ENCODE measurements at regions not wholly inside any gene's neighbourhood (a gene's known extent, or its start where the extent isn't known, plus 50 kb on each side); places are given as distances from the start of the nearest gene placed in this dataset.
"Not testable (repeated sequence)": the region's sequence is repeated elsewhere in the genome, so short reads cannot be mapped to it uniquely, and the experiment has no call there.

- peak overlapping the region; percentile 86 to 97 (median 95) for H3K27ac Mint-ChIP-seq
- Histone ChIP-seq H3K79me2 (ENCODE audit: insufficient read depth, low read length) (no peaks in the 10 kb centered on the region), H3K27ac (ENCODE audit: low read depth in 1 of 2, low read length in 2 of 2) (peak overlapping the region; percentile 80 to 82), H3K4me3 (replicated peaks in 1 of 3; ENCODE audit: low read depth in 2 of 3, low read length in 3 of 3) (peak overlapping the region in 1 of 3 experiments; percentile 17), H3K4me2 (replicated peaks; ENCODE audit: extremely low read depth, low read length, poor library complexity, severe bottlenecking) (no peak overlapping the region), H3K4me1 (ENCODE audit: control insufficient read depth in 1 of 2, insufficient read depth in 2 of 2, low read length in 2 of 2) (peaks cover 47 to 48% of the 10 kb centered on the region in 2 donors), H3K27me3 (ENCODE audit: control insufficient read depth in 2 of 2, insufficient read depth in 2 of 2, low read length in 2 of 2) (no peaks in the 10 kb centered on the region), H3K9me3 (replicated peaks in 1 of 2; ENCODE audit: control insufficient read depth in 1 of 2, insufficient read depth in 1 of 2, low read length in 2 of 2) (peaks cover 0 to 4% of the 10 kb centered on the region in 2 donors), H3K36me3 (replicated peaks in 1 of 2; ENCODE audit: control insufficient read depth in 1 of 2, insufficient read depth in 2 of 2, low read length in 2 of 2) (no peaks in the 10 kb centered on the region), H2AFZ (ENCODE audit: insufficient read depth, low read depth, low read length, poor library complexity, severe bottlenecking) (peak overlapping the region; percentile 13), H4K20me1 (ENCODE audit: insufficient read depth, low read length) (no peaks in the 10 kb centered on the region), H3K9ac (ENCODE audit: insufficient read depth, low read length, poor library complexity, severe bottlenecking) (no peak overlapping the region)
- TF ChIP-seq CTCF (IDR thresholded peaks at IDR 0.05), result no peak
- H3K36me3 Mint-ChIP-seq, result no peaks in the 10 kb centered on the region
- H3K4me3 Mint-ChIP-seq, result no peak overlapping the region
- 100% methylated on average over 3 of the region's 3 CpGs for WGBS (ENCODE audit: insufficient coverage)
- H3K9me3 Mint-ChIP-seq, result peaks cover 0 to 5% (median 2%) of the 10 kb centered on the region in 7 donors
- intact Hi-C loops (cut with micrococcal nuclease), result loop anchor here in 1 of 2 donors (5.0 kb wide), 1 partner anchor 78 kb away; no protein-coding TSS in a partner anchor
- no peaks in the 10 kb centered on the region for H3K27me3 Mint-ChIP-seq (ENCODE audit: low read depth in 3 of 3)
- peaks cover 44% of the 10 kb centered on the region for H3K4me1 Mint-ChIP-seq
- no peak for DNase-seq
These were observed 52.3 kb upstream of the WAC start for GRCh38 chr10:28480628-28480965.

- H4K20me1 ChIP-seq (ENCODE audit: insufficient read depth, low read length); H3K9me3 Mint-ChIP-seq; H3K36me3 Mint-ChIP-seq; H3K79me2 ChIP-seq (ENCODE audit: insufficient read depth, low read length); H3K9ac ChIP-seq (ENCODE audit: insufficient read depth, low read length, poor library complexity, severe bottlenecking); H3K27me3 Mint-ChIP-seq (ENCODE audit: low read depth in 3 of 3); H3K9me3 ChIP-seq (replicated peaks in 1 of 2; ENCODE audit: control insufficient read depth in 1 of 2, insufficient read depth in 1 of 2, low read length in 2 of 2); H3K27me3 ChIP-seq (ENCODE audit: control insufficient read depth in 2 of 2, insufficient read depth in 2 of 2, low read length in 2 of 2); H3K36me3 ChIP-seq (replicated peaks in 1 of 2; ENCODE audit: control insufficient read depth in 1 of 2, insufficient read depth in 2 of 2, low read length in 2 of 2): not testable (repeated sequence)
- peak overlapping the region; percentile 86 to 97 (median 95) for H3K27ac Mint-ChIP-seq
- peak overlapping the region; percentile 80 to 82 for H3K27ac ChIP-seq (ENCODE audit: low read depth in 1 of 2, low read length in 2 of 2)
- peaks cover 47 to 48% of the 10 kb centered on the region in 2 donors for H3K4me1 ChIP-seq (ENCODE audit: control insufficient read depth in 1 of 2, insufficient read depth in 2 of 2, low read length in 2 of 2)
- 44% methylated on average over 2 of the region's 5 CpGs for WGBS (ENCODE audit: insufficient coverage)
- H3K4me3 Mint-ChIP-seq, result peak overlapping the region; percentile 16 to 80
- H3K4me3 ChIP-seq (replicated peaks in 1 of 3; ENCODE audit: low read depth in 2 of 3, low read length in 3 of 3), result peak overlapping the region in 1 of 3 experiments; percentile 17
- peaks cover 44% of the 10 kb centered on the region for H3K4me1 Mint-ChIP-seq
- DNase-seq, result peak; percentile 65 to 84 (median 70)
- H2AFZ ChIP-seq (ENCODE audit: insufficient read depth, low read depth, low read length, poor library complexity, severe bottlenecking), result peak overlapping the region; percentile 13
- peak overlapping the region; percentile 47 for H3K4me2 ChIP-seq (replicated peaks; ENCODE audit: extremely low read depth, low read length, poor library complexity, severe bottlenecking)
- intact Hi-C loops (cut with micrococcal nuclease), result loop anchor here in 1 of 2 donors (5.0 kb wide), 1 partner anchor 79 kb away; no protein-coding TSS in a partner anchor
These were observed 51.6 kb upstream of the WAC start for GRCh38 chr10:28481346-28481745.

Measured in CD14-positive monocyte (primary cell).